ENCODE measurements at regions not wholly inside any gene's neighbourhood (a gene's known extent, or its start where the extent isn't known, plus 50 kb on each side); places are given as distances from the start of the nearest gene placed in this dataset.

DNA sequence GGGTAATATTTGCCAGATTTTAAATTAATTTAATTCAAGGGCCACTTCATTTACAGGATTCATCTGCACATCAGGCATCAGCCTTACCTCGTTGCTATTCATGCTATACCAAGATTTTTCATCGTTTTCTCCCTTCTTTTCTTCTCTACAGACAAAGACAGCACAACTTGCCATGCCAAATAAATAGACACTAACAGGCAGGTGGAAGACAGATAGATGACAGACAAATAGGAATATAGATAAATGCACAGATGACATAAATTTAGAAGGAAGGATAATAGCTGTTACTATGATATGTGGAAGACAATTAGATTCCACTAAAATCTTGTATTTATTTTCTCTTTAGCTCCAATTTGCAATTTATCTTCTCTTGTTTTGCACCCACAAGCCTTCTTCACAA, 164.5 kb upstream of the ARX start:
- TF ChIP-seq, protein P1, sequence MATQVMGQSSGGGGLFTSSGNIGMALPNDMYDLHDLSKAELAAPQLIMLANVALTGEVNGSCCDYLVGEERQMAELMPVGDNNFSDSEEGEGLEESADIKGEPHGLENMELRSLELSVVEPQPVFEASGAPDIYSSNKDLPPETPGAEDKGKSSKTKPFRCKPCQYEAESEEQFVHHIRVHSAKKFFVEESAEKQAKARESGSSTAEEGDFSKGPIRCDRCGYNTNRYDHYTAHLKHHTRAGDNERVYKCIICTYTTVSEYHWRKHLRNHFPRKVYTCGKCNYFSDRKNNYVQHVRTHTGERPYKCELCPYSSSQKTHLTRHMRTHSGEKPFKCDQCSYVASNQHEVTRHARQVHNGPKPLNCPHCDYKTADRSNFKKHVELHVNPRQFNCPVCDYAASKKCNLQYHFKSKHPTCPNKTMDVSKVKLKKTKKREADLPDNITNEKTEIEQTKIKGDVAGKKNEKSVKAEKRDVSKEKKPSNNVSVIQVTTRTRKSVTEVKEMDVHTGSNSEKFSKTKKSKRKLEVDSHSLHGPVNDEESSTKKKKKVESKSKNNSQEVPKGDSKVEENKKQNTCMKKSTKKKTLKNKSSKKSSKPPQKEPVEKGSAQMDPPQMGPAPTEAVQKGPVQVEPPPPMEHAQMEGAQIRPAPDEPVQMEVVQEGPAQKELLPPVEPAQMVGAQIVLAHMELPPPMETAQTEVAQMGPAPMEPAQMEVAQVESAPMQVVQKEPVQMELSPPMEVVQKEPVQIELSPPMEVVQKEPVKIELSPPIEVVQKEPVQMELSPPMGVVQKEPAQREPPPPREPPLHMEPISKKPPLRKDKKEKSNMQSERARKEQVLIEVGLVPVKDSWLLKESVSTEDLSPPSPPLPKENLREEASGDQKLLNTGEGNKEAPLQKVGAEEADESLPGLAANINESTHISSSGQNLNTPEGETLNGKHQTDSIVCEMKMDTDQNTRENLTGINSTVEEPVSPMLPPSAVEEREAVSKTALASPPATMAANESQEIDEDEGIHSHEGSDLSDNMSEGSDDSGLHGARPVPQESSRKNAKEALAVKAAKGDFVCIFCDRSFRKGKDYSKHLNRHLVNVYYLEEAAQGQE (IDR thresholded peaks at IDR 0.05; ENCODE audit: unreplicated experiment): no peak
- TF ChIP-seq, protein P2, sequence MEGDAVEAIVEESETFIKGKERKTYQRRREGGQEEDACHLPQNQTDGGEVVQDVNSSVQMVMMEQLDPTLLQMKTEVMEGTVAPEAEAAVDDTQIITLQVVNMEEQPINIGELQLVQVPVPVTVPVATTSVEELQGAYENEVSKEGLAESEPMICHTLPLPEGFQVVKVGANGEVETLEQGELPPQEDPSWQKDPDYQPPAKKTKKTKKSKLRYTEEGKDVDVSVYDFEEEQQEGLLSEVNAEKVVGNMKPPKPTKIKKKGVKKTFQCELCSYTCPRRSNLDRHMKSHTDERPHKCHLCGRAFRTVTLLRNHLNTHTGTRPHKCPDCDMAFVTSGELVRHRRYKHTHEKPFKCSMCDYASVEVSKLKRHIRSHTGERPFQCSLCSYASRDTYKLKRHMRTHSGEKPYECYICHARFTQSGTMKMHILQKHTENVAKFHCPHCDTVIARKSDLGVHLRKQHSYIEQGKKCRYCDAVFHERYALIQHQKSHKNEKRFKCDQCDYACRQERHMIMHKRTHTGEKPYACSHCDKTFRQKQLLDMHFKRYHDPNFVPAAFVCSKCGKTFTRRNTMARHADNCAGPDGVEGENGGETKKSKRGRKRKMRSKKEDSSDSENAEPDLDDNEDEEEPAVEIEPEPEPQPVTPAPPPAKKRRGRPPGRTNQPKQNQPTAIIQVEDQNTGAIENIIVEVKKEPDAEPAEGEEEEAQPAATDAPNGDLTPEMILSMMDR (conservative IDR thresholded peaks at IDR 0.05; ENCODE audit: low read depth in 2 of 2): no peak
- TF ChIP-seq EZH2phosphoT487 (IDR thresholded peaks at IDR 0.05; ENCODE audit: unreplicated experiment) (no peak), POLR2AphosphoS5 (IDR thresholded peaks at IDR 0.05; ENCODE audit: low read depth) (no peak), EZH2 (IDR thresholded peaks at IDR 0.05; ENCODE audit: low read depth, unreplicated experiment) (no peak), JUNB (IDR thresholded peaks at IDR 0.05; ENCODE audit: unreplicated experiment) (no peak)
